Fibroblast of skin of back (primary cell): ENCODE measurements at regions not wholly inside any gene's neighbourhood (a gene's known extent, or its start where the extent isn't known, plus 50 kb on each side); places are given as distances from the start of the nearest gene placed in this dataset.
A peak's percentile ranks its signal among the peaks of the same experiment; 100 is the strongest.
"Not testable (repeated sequence)": the region's sequence is repeated elsewhere in the genome, so short reads cannot be mapped to it uniquely, and the experiment has no call there.

Experiments
- DNase-seq: peaks from one replicate; pipeline ENCODE4 v3.0.0-alpha.2; 2013

- DNase-seq: not testable (repeated sequence)
Measured at GRCh38 chr12:9304540-9304939, 96.3 kb upstream of the PZP start.

DNA sequence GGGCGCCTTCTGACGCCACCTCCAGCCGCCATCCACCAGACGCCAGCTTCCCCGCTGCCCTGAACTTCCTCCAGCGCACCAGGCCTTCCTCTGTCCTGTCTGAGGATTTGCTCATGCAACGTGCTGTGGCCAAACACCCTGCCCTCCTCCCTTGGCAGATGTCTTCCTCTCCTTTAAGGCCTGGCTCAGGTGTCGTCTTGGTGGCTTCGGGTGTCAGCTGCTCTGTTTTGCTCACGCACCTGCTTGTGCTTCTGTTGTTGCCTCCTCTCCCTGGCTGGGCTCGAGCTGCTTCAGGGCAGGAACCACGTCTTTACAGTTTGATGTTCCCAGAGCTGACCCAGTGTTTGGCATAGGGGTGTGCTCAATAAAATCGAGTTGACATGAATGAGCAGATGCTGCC is 87.7 kb upstream of the PZP start:
- not testable (repeated sequence) for DNase-seq

- DNase-seq: not testable (repeated sequence)
Measured at GRCh38 chr12:9294072-9294620, 86.0 kb upstream of the PZP start.

DNA sequence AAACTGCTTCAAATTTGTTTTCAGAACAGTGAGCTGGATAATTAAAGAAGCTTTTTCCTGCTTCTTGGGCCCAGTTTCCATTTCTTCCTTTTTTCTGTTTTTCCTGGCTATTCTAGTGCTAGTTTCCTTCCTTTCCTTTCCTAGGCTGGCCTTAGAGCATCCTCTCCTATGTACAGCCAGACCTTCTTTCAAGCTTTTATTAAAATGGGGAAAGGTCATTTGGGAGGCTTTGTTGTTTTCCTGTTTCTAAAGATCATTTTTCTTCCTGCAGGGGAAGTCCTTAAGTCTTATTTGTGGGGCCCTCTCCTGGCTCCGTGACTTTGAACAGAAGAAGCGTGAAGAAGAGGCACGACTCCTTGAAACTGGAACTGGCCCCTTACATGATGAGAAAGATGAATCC is 85.2 kb upstream of the PZP start:
- not testable (repeated sequence) for DNase-seq

- DNase-seq: not testable (repeated sequence)
Measured at GRCh38 chr12:9289984-9290383, 81.8 kb upstream of the PZP start.

- DNase-seq: not testable (repeated sequence)
Measured at GRCh38 chr12:9284724-9285123, 76.5 kb upstream of the PZP start.

- DNase-seq: not testable (repeated sequence)
Measured at GRCh38 chr12:9284197-9284596, 76.0 kb upstream of the PZP start.

GRCh38 chr12:9283346-9284095 is 75.3 kb upstream of the PZP start:
- DNase-seq: peak; percentile 74

DNA sequence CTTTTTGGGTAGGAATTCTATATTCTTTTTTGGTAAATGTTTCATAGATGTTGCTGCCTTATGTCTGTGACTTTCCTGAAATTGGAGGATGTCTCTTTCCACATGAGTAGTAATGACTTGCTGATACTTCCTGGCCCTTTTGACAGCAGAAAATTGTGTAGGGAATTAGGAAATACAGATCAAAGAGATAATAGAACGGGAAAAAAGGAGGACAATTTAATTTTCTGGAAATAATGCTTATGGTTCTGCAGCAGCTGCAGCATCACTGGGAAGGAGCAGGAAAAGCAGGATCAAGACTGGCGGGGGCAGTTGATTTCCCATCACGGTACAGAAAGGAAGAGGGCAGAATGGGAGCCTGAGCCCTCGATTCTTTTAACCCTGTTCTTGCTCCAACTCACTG is 68.8 kb upstream of the PZP start:
- no peak for DNase-seq

DNA sequence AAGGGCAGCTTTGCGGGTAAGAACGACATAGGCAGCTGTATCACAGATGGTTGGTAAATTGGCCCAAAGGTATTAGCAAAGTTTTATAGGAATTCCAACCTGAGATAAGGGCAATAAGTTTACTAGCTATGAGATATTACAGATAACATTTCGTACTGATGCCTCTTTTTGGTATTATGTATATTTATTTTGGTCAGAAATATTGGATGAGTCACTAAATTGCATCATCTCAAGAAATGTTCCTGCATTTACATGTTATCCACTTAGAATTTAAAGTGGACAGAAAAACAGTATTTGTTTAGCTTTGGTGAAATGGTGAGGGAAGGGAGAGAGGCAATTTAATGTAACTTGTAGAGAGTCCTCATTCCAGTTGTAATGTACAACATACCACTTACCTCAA is 65.1 kb upstream of the PZP start:
- peak; percentile 15 for DNase-seq

DNA sequence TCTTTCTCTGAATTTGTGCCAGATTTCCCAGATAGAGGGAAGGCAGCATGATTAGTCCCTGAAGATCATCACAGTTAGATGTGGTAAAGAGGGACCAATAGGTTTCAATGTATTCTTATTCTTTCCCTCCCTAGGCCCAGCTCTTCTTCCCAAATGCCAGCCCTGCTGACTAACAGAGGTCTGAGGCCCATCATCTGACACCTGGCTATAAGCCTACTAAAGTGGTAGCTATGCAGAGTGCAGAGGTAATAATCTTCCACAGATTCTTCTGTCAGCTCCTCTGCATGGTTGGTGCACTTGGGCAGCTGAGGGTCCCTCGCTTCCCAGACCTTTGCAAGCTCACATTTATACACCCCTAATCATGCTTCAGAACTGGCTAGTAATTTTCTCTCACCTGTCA is 63.7 kb upstream of the PZP start:
- no peak for DNase-seq

DNA sequence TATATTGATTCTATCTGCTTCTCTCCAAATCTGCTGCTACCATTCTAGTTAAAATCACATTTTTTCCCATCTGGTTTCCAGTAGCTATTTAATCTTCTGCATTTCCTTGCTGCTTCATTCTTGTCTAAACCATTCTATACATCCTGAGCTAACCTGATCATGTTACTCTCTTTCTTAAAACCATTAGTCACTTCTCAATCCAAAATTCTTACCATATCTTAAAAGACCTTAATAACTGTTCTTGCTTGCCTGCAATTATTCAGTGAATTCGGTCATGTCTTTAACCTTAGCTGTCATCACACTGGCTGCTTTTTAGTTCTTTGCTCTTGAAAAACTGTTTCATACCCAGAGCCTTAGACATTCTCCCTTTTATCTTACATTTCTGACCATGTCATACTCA is 56.4 kb upstream of the PZP start:
- no peak for DNase-seq

GRCh38 chr12:9260931-9261330 is 52.7 kb upstream of the PZP start:
- no peak for DNase-seq

DNA sequence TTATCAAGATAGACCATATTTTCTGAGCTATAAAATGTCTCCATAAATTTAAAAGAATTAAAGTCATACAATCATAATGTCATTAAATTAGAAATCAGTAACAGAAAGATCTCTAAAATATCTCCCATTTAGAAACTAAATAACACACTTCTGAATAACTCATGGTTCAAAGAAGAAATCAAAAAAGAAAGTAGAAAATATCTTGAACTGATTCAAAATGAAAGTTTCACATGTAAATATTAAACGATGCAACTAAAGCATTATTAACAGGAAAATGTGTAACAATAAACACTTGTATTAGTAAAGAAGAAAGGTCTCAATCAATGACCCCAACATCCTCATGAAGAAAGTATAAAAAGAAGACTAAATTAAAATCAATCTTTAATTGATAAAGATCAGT is 50.5 kb upstream of the PZP start:
- DNase-seq: no peak
